ENCODE measurements at regions not wholly inside any gene's neighbourhood (a gene's known extent, or its start where the extent isn't known, plus 50 kb on each side); places are given as distances from the start of the nearest gene placed in this dataset.
"Not testable (repeated sequence)": the region's sequence is repeated elsewhere in the genome, so short reads cannot be mapped to it uniquely, and the experiment has no call there.

DNA sequence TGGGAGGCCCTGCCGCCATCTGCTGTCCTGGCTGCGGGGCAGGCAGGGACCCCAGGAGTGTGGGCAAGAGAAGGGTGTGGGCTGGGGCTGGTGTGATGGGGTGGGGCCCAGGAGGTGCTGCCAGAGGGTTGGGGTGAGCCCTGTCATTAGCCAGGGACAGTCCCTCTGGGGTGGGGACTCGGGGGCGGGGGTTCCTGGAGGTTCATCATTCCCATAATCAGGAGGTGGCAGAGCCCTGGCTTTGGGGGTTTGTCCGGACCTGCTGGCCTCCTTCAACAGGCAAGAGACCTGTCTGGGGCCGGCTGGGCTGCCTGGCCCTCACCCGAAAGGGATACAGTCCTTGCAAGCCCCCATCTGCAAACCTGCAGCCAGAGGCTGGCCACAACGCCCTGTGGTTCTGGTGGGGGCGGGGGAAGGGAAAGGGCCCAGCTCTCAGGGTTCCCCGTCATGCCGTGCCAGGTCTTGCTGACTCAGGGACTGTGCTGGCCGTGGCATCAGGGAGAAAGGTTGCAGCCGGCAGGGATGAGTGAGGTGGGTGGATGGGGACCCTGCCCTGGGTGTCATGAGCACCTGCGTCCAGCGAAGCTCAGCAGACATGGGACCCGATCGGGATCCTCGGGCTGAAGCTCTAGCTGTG lies 65.2 kb downstream of the MRPL36 start:
- DNase-seq: no peak
- intact Hi-C loops (cut with DNase I): no loop called here
- WGBS, 2 donors: no CpG with 5 or more reads among the region's 18 CpGs
- H3K4me3 ChIP-seq: no peak overlapping the region
- no peaks in the 10 kb centered on the region for H3K9me3 ChIP-seq
- H3K27me3 ChIP-seq: peaks cover 0 to 61% (median 0%) of the 10 kb centered on the region in 4 donors
- H3K27ac ChIP-seq: no peak overlapping the region
- no peaks in the 10 kb centered on the region for H3K36me3 ChIP-seq
- TF ChIP-seq CTCF (IDR thresholded peaks at IDR 0.05) (no peak), POLR2A (IDR thresholded peaks at IDR 0.05) (no peak)
- H3K4me1 ChIP-seq: no peaks in the 10 kb centered on the region

- H3K27me3 ChIP-seq: peaks cover 0 to 57% (median 0%) of the 10 kb centered on the region in 4 donors
- no peak for DNase-seq
- TF ChIP-seq POLR2A (IDR thresholded peaks at IDR 0.05): no peak
- TF ChIP-seq CTCF (IDR thresholded peaks at IDR 0.05): no peak
- H3K4me1 ChIP-seq: no peaks in the 10 kb centered on the region
- no peaks in the 10 kb centered on the region for H3K9me3 ChIP-seq
- no peak overlapping the region for H3K4me3 ChIP-seq
- intact Hi-C loops (cut with DNase I): no loop called here
- WGBS, 2 donors: 63 to 77% methylated on average over 5 to 7 of the region's 7 CpGs
- no peak overlapping the region for H3K27ac ChIP-seq
- no peaks in the 10 kb centered on the region for H3K36me3 ChIP-seq
Observed at GRCh38 chr5:1733369-1733768, 66.3 kb downstream of the MRPL36 start.

DNA sequence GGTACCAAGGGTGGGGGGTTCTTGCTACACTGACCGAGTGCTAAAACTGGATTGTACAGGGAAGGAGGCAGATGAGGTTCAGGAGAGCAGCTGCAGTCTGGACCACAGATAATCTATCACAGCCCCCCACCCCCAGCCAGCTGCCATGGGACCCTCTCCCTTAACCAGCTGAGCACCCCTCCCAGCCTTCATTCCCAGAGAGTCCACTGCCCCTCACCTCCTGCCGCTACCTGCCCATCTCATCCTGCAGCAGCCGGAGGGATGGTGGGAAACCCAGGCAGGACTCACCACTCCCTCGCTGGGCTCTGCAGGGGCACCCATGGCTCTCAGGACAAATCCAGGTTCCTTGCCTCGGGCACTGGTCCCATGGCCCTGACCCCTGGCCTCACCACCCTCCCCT lies 66.7 kb downstream of the MRPL36 start:
- intact Hi-C loops (cut with DNase I): no loop called here
- no peaks in the 10 kb centered on the region for H3K4me1 ChIP-seq
- H3K27me3 ChIP-seq: peaks cover 0 to 53% (median 0%) of the 10 kb centered on the region in 4 donors
- no peak overlapping the region for H3K27ac ChIP-seq
- TF ChIP-seq CTCF (IDR thresholded peaks at IDR 0.05) (no peak), POLR2A (IDR thresholded peaks at IDR 0.05) (no peak)
- H3K36me3 ChIP-seq: no peaks in the 10 kb centered on the region
- H3K9me3 ChIP-seq: no peaks in the 10 kb centered on the region
- 79 to 94% methylated on average over 3 to 5 of the region's 5 CpGs for WGBS, 2 donors
- DNase-seq: no peak
- no peak overlapping the region for H3K4me3 ChIP-seq

GRCh38 chr5:1732238-1732941 lies 67.2 kb downstream of the MRPL36 start:
- Histone ChIP-seq H3K4me1 (no peaks in the 10 kb centered on the region), H3K9me3 (no peaks in the 10 kb centered on the region), H3K4me3 (no peak overlapping the region), H3K36me3 (no peaks in the 10 kb centered on the region), H3K27me3 (peaks cover 0 to 48% (median 0%) of the 10 kb centered on the region in 4 donors), H3K27ac (no peak overlapping the region)
- DNase-seq: no peak
- intact Hi-C loops (cut with DNase I): no loop called here
- TF ChIP-seq CTCF (IDR thresholded peaks at IDR 0.05): no peak
- no peak for TF ChIP-seq POLR2A (IDR thresholded peaks at IDR 0.05)
- 67 to 73% methylated on average over 1 to 4 of the region's 9 CpGs for WGBS, 2 donors

DNA sequence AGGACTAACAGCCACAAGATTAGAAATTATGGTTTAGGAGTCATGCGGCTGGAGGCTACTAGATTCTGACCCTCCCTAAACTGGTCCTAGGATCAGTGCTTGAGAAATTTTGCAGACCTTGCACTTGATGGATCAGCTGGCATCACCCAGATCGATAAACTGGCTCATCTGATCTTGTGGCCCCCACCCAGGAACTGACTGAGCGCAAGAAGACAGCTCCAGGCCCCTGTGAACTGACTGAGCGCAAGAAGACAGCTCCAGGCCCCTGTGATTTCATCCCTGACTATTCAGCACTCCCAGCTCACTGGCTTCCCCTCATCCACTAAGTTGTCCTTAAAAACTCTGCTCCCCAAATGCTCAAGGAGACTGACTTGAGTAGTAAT lies 67.8 kb downstream of the MRPL36 start:
- H3K27ac ChIP-seq; intact Hi-C loops (cut with DNase I); DNase-seq; H3K9me3 ChIP-seq; H3K4me1 ChIP-seq; H3K36me3 ChIP-seq; H3K4me3 ChIP-seq: not testable (repeated sequence)
- 83 to 86% methylated on average over 1 to 3 of the region's 4 CpGs for WGBS, 2 donors
- H3K27me3 ChIP-seq: peaks cover 0 to 44% (median 0%) of the 10 kb centered on the region in 4 donors

Measured in esophagus squamous epithelium (tissue), 5 donors.